GM19043 (cell line): ENCODE measurements at regions not wholly inside any gene's neighbourhood (a gene's known extent, or its start where the extent isn't known, plus 50 kb on each side); places are given as distances from the start of the nearest gene placed in this dataset.
A peak's percentile ranks its signal among the peaks of the same experiment; 100 is the strongest.
"Not testable (repeated sequence)": the region's sequence is repeated elsewhere in the genome, so short reads cannot be mapped to it uniquely, and the experiment has no call there.

Experiments used
- ATAC-seq: cut with Tn5 transposase; IDR thresholded peaks from one replicate; pipeline ENCODE4 v1.9.1; 2021; ENCODE audit warnings: low read depth; ENCODE audit not compliant: unreplicated experiment

GRCh38 chr9:108766626-108767161 is 89.1 kb downstream of the ACTL7B start:
- no peak for ATAC-seq

GRCh38 chr9:108765265-108765664 is 90.5 kb downstream of the ACTL7B start:
- ATAC-seq = no peak

GRCh38 chr9:108762348-108763055 is 93.3 kb downstream of the ACTL7B start:
- no peak for ATAC-seq

- peak; percentile 60 for ATAC-seq
Observed at GRCh38 chr9:108761655-108762347, 94.0 kb downstream of the ACTL7B start.

GRCh38 chr9:108760841-108761240 is 94.9 kb downstream of the ACTL7B start:
- no peak for ATAC-seq

GRCh38 chr9:108759835-108760234 is 96.0 kb downstream of the ACTL7B start:
- ATAC-seq = no peak

GRCh38 chr9:108759399-108759798 is 96.4 kb downstream of the ACTL7B start:
- ATAC-seq = no peak

- no peak for ATAC-seq
Observed at GRCh38 chr9:108756746-108757490, 98.9 kb downstream of the ACTL7B start.

GRCh38 chr9:108755979-108756378 is 99.8 kb downstream of the ACTL7B start:
- ATAC-seq = no peak

- ATAC-seq = no peak
Observed at GRCh38 chr9:108751369-108751768, 104.4 kb downstream of the ACTL7B start.

- ATAC-seq = no peak
Observed at GRCh38 chr9:108750661-108751215, 105.0 kb downstream of the ACTL7B start.

- ATAC-seq = no peak
Observed at GRCh38 chr9:108748776-108749175, 107.0 kb downstream of the ACTL7B start.

GRCh38 chr9:108746864-108747263 is 108.9 kb downstream of the ACTL7B start:
- no peak for ATAC-seq

- ATAC-seq = no peak
Observed at GRCh38 chr9:108746001-108746400, 109.8 kb downstream of the ACTL7B start.

GRCh38 chr9:108744641-108745040 is 111.1 kb downstream of the ACTL7B start:
- ATAC-seq = no peak

- no peak for ATAC-seq
Observed at GRCh38 chr9:108743901-108744371, 111.8 kb downstream of the ACTL7B start.

- ATAC-seq = no peak
Observed at GRCh38 chr9:108743416-108743815, 112.4 kb downstream of the ACTL7B start.

- ATAC-seq = no peak
Observed at GRCh38 chr9:108742191-108742590, 113.6 kb downstream of the ACTL7B start.

GRCh38 chr9:108731292-108731691 is 124.5 kb downstream of the ACTL7B start:
- not testable (repeated sequence) for ATAC-seq

- ATAC-seq = no peak
Observed at GRCh38 chr9:108727580-108728111, 128.1 kb downstream of the ACTL7B start.
